Gastroesophageal sphincter (tissue), 3 donors: ENCODE measurements at regions not wholly inside any gene's neighbourhood (a gene's known extent, or its start where the extent isn't known, plus 50 kb on each side); places are given as distances from the start of the nearest gene placed in this dataset.

ENCODE experiments used
- POLR2A ChIP-seq, 2 donors: fragments of 450-650 bp; IDR thresholded peaks; one replicate each; pipeline ENCODE4 v1.6.1; 2017; ENCODE audit warnings: antibody characterized with exemption in 2 of 2, mild to moderate bottlenecking in 2 of 2, moderate library complexity in 1 of 2
- TF ChIP-seq, protein P1 (sequence below), 4 experiments: fragments of 200-600 bp in 2 of 4; fragments of 450-650 bp in 2 of 4; sonication (generic) in 1 of 4; IDR thresholded peaks; one replicate each; pipeline ENCODE4 v1.5.1; 2017 to 2019; ENCODE audit warnings: antibody characterized with exemption in 4 of 4, mild to moderate bottlenecking in 2 of 4, moderate library complexity in 2 of 4

DNA sequence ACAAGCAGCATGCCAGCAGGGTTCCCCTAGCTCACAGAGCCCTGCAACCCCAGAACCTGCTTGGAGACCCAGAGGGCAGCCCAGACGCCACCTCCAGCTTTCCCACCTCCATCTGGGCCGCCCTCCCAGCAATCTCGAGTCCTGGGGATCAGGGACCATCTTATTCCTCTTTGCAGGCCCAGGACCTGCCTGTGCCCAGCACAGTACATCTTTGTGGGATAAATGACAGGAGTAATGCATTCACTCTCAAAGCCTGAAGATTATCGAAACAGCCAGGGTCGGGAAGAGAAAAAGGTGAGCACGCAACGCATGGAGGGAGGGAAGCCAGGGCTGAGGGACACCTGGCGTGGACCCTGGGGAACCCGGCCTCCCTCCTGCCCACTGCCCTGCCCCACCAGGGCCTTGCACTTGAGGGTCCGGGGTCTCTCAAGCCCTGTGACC is 144.1 kb downstream of the NDUFA10 start:
- TF ChIP-seq, protein P1, sequence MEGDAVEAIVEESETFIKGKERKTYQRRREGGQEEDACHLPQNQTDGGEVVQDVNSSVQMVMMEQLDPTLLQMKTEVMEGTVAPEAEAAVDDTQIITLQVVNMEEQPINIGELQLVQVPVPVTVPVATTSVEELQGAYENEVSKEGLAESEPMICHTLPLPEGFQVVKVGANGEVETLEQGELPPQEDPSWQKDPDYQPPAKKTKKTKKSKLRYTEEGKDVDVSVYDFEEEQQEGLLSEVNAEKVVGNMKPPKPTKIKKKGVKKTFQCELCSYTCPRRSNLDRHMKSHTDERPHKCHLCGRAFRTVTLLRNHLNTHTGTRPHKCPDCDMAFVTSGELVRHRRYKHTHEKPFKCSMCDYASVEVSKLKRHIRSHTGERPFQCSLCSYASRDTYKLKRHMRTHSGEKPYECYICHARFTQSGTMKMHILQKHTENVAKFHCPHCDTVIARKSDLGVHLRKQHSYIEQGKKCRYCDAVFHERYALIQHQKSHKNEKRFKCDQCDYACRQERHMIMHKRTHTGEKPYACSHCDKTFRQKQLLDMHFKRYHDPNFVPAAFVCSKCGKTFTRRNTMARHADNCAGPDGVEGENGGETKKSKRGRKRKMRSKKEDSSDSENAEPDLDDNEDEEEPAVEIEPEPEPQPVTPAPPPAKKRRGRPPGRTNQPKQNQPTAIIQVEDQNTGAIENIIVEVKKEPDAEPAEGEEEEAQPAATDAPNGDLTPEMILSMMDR (IDR thresholded peaks at IDR 0.05) = no peak
- no peak for TF ChIP-seq POLR2A (IDR thresholded peaks at IDR 0.05)
